ENCODE measurements at regions not wholly inside any gene's neighbourhood (a gene's known extent, or its start where the extent isn't known, plus 50 kb on each side); places are given as distances from the start of the nearest gene placed in this dataset.

DNA sequence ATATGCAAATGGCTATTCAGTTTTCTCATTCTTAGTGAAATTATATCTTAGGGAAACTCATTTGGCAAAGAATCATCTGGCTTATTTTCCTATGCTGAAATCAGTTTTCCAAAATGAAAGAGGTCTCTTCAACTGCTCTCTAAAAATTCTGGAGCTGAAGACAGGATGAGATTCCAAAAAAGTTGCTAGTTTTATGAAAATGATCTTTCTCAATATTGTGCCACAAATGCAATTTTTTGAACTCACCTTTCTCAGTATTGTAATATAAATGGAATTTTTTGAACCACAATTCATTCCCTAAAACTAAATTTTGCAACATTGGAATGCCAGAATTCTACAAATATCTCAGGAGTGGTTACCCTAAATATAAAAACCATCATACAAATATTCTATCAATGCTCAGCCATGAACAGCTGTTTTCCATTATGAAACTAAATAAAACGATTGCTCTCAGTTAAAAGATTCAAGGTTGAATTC, 147.7 kb upstream of the PKDCC start:
- DNase-seq (ENCODE audit: low read depth in 2 of 2, low spot score in 1 of 2) = no peak

- DNase-seq (ENCODE audit: low read depth in 2 of 2, low spot score in 1 of 2) = no peak
These were observed 144.9 kb upstream of the PKDCC start for GRCh38 chr2:41902897-41903296.

GRCh38 chr2:41903474-41904135, 144.2 kb upstream of the PKDCC start:
- DNase-seq (ENCODE audit: low read depth in 2 of 2, low spot score in 1 of 2) = no peak

DNA sequence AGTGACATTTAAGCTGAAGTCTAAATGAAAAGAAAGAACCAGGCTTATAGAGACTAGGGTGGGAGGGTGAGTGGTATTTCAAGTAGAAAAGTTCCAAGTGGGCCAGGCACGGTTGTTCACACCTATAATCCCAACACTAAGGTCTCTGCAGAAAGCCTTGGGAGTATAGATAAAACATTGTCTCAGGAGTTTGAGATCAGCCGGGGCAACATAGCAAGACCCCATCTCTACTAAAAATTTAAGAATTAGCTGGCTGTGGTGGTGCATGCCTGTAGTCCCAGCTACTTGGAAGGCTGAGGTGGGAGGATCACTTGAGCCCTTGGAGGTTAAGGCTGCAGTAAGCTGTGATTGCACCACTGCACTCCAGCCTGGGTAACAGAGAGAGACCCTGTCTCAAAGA, 143.4 kb upstream of the PKDCC start:
- DNase-seq (ENCODE audit: low read depth in 2 of 2, low spot score in 1 of 2) = no peak

- no peak for DNase-seq (ENCODE audit: low read depth in 2 of 2, low spot score in 1 of 2)
These were observed 142.1 kb upstream of the PKDCC start for GRCh38 chr2:41905597-41906337.

DNA sequence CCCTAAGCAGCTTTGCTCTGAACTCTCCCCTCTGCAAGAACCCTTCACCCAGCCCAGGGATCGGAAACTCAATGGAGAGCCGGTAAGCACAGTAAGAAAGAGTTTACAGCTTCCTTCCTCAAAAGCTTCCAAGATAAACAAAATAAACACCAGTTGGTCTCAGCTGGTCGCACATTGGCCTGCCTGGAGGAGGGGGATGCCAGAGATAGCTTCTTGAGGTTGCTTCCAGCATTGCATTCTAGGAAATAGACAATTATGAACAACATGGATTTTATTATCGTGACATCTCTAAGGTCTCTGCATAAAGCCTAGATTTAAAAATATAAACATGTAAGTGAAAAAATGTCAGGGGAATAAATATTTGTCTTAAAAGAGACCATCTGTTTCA, 141.5 kb upstream of the PKDCC start:
- DNase-seq (ENCODE audit: low read depth in 2 of 2, low spot score in 1 of 2) = no peak

GRCh38 chr2:41907141-41907540, 140.7 kb upstream of the PKDCC start:
- no peak for DNase-seq (ENCODE audit: low read depth in 2 of 2, low spot score in 1 of 2)

- DNase-seq (ENCODE audit: low read depth in 2 of 2, low spot score in 1 of 2) = no peak
These were observed 140.0 kb upstream of the PKDCC start for GRCh38 chr2:41907771-41908207.

GRCh38 chr2:41908349-41908748, 139.5 kb upstream of the PKDCC start:
- no peak for DNase-seq (ENCODE audit: low read depth in 2 of 2, low spot score in 1 of 2)

- no peak for DNase-seq (ENCODE audit: low read depth in 2 of 2, low spot score in 1 of 2)
These were observed 138.2 kb upstream of the PKDCC start for GRCh38 chr2:41909584-41909983.

DNA sequence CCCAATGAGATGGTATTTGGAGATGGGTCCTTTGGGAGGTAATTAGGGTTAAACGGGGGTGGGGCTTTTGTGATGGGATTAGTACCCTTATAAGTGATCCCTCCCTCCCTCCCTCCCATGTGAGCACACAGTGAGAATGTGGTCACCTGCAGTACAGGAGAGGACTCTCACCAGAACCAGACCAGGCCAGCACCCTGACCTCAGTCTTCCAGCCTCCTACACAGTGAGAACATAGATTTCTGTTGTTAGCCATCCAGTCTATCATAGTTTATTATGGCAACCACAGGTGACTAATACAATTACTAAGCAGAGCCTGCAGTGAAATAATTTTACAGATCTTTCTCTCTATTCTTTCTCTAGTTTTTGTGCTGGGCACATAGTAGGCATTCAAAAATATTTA, 137.7 kb upstream of the PKDCC start:
- no peak for DNase-seq (ENCODE audit: low read depth in 2 of 2, low spot score in 1 of 2)

DNA sequence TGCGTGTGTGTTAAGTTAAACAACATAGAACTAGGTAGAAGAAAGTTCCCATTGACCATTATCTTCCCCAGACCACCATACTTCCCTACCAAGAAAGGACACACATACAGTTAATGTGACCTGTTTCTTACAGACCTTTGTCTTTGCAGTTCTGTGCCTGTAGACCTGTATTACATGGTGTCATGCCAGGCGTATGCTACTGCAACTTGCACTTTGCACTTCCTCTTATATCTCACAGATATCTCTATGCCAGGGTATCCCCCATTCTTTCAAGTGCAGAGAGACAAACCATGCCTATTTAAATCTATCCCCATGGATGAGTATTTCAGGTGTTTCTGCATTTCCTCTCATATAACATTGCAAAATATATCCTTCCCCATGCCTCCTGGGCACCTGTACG, 136.8 kb upstream of the PKDCC start:
- no peak for DNase-seq (ENCODE audit: low read depth in 2 of 2, low spot score in 1 of 2)

- no peak for DNase-seq (ENCODE audit: low read depth in 2 of 2, low spot score in 1 of 2)
These were observed 135.5 kb upstream of the PKDCC start for GRCh38 chr2:41912337-41912736.

GRCh38 chr2:41912776-41913175, 135.0 kb upstream of the PKDCC start:
- DNase-seq (ENCODE audit: low read depth in 2 of 2, low spot score in 1 of 2) = no peak

- DNase-seq (ENCODE audit: low read depth in 2 of 2, low spot score in 1 of 2) = no peak
These were observed 134.5 kb upstream of the PKDCC start for GRCh38 chr2:41913311-41913710.

- no peak for DNase-seq (ENCODE audit: low read depth in 2 of 2, low spot score in 1 of 2)
These were observed 133.8 kb upstream of the PKDCC start for GRCh38 chr2:41913921-41914609.

- no peak for DNase-seq (ENCODE audit: low read depth in 2 of 2, low spot score in 1 of 2)
These were observed 132.9 kb upstream of the PKDCC start for GRCh38 chr2:41914936-41915335.

- DNase-seq (ENCODE audit: low read depth in 2 of 2, low spot score in 1 of 2) = no peak
These were observed 131.6 kb upstream of the PKDCC start for GRCh38 chr2:41916177-41916576.

DNA sequence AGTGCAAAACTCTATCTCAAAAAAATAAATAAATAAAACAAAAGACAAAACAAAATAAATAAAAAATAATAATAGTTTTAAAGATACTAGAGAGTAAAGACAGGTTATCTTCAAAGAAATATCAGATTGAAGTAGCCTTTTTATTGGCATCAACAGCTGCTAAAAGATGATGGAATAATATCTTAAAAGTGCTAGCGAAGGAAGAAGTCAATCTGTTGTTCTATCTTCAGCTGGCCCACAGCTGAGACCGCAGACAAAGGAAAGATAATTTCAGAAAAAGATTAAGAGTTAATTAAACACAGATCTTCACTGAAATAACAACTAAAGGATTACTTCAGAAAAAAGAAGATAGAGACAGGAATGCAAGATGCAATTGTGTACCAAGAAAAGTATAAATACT, 130.2 kb upstream of the PKDCC start:
- no peak for DNase-seq (ENCODE audit: low read depth in 2 of 2, low spot score in 1 of 2)

DNA sequence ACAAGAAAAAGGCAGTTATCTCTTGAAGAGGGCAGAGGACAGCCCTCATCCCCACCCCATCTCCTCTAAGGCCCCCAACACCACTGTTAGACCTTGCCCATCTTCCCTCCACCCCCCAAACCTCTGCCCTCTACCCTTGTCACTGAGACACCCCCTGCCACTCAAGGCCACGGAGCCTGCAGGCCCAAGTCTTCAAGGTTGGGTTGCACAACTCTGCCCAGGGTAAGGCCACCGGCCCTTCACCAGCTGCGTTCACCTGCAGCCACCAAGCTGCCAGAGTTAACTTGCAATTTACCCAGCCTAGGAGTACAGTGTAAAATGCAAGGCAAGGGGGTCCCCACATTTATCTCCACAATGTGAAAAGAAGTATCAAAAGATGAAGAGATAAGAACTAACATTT, 128.7 kb upstream of the PKDCC start:
- no peak for DNase-seq (ENCODE audit: low read depth in 2 of 2, low spot score in 1 of 2)

- DNase-seq (ENCODE audit: low read depth in 2 of 2, low spot score in 1 of 2) = no peak
These were observed 127.6 kb upstream of the PKDCC start for GRCh38 chr2:41920181-41920580.

GRCh38 chr2:41920812-41921211, 127.0 kb upstream of the PKDCC start:
- no peak for DNase-seq (ENCODE audit: low read depth in 2 of 2, low spot score in 1 of 2)

All from stimulated activated CD8-positive, alpha-beta memory T cell treated with anti-CD3 and anti-CD28 coated beads, Interleukin-4, amount 100 ng/mL, for 1 hour (primary cell).